Endodermal cell (in vitro differentiated cells): ENCODE measurements at regions not wholly inside any gene's neighbourhood (a gene's known extent, or its start where the extent isn't known, plus 50 kb on each side); places are given as distances from the start of the nearest gene placed in this dataset.
A peak's percentile ranks its signal among the peaks of the same experiment; 100 is the strongest.

Experiments
- DNase-seq: peaks from one replicate; pipeline ENCODE4 v3.0.0-alpha.2; 2017
- H3K27ac ChIP-seq: 2 replicates; pipeline ENCODE4 v1.5.1; 2013; ENCODE audit warnings: mild to moderate bottlenecking, low read depth, low read length, moderate library complexity
- H3K27me3 ChIP-seq: 2 replicates; pipeline ENCODE4 v1.6.1; 2013; ENCODE audit warnings: mild to moderate bottlenecking, low read length, moderate library complexity; ENCODE audit not compliant: insufficient read depth, control insufficient read depth, poor library complexity, severe bottlenecking
- H3K36me3 ChIP-seq: 2 replicates; pipeline ENCODE4 v1.7.0; 2013; ENCODE audit warnings: mild to moderate bottlenecking, low read length, moderate library complexity; ENCODE audit not compliant: control insufficient read depth, insufficient read depth
- H3K4me1 ChIP-seq: one replicate; pipeline ENCODE4 v1.7.0; 2013; ENCODE audit warnings: low read length; ENCODE audit not compliant: control insufficient read depth, insufficient read depth
- H3K4me3 ChIP-seq: 2 replicates; pipeline ENCODE4 v1.5.1; 2013; ENCODE audit warnings: mild to moderate bottlenecking, low read length, moderate library complexity
- H3K9ac ChIP-seq: 2 replicates; pipeline ENCODE4 v1.6.1; 2013; ENCODE audit warnings: mild to moderate bottlenecking, low read length, moderate library complexity; ENCODE audit not compliant: poor library complexity, severe bottlenecking; ENCODE audit errors: extremely low read depth
- H3K9me3 ChIP-seq: 2 replicates; pipeline ENCODE4 v1.6.1; 2013; ENCODE audit warnings: mild to moderate bottlenecking, low read length, moderate library complexity; ENCODE audit not compliant: control insufficient read depth
- H3K27ac Mint-ChIP-seq: 2 replicates; pipeline ENCODE4 v1.8.0; 2020; ENCODE audit warnings: mixed read lengths
- H3K27me3 Mint-ChIP-seq: 2 replicates; pipeline ENCODE4 v1.8.0; 2021; ENCODE audit warnings: mild to moderate bottlenecking, mixed read lengths; ENCODE audit not compliant: insufficient read depth
- H3K36me3 Mint-ChIP-seq: 2 replicates; pipeline ENCODE4 v1.8.0; 2020; ENCODE audit warnings: low read depth, mixed read lengths
- H3K4me1 Mint-ChIP-seq: 2 replicates; pipeline ENCODE4 v1.8.0; 2020; ENCODE audit warnings: mixed read lengths
- H3K4me3 Mint-ChIP-seq: 2 replicates; pipeline ENCODE4 v1.8.0; 2020; ENCODE audit warnings: mild to moderate bottlenecking, moderate library complexity, mixed read lengths
- H3K9me3 Mint-ChIP-seq: 2 replicates; pipeline ENCODE4 v1.8.0; 2020; ENCODE audit warnings: mild to moderate bottlenecking, mixed read lengths
- CTCF ChIP-seq: fragments of 200-600 bp; sonication (generic); conservative IDR thresholded peaks from 2 replicates; pipeline ENCODE4 v1.5.0; 2021; ENCODE audit warnings: antibody characterized with exemption, mild to moderate bottlenecking
- WGBS, 2 experiments: methylation state at CpG; one replicate each; pipeline versions ENCODE4 v1.1.5 to v1.1.7; 2013; ENCODE audit warnings: missing lambda C conversion rate in 2 of 2, mixed read lengths in 1 of 2; ENCODE audit not compliant: insufficient coverage in 1 of 2, insufficient read length in 1 of 2; 5-methylcytosine and 5-hydroxymethylcytosine counted together

GRCh38 chr3:34150992-34151391 lies 352.6 kb downstream of the PDCD6IP start:
- H3K9me3 Mint-ChIP-seq, result no peaks in the 10 kb centered on the region
- 88 to 100% methylated on average over 1 to 3 of the region's 3 CpGs for WGBS, 2 experiments

GRCh38 chr3:34152656-34153055 lies 354.2 kb downstream of the PDCD6IP start:
- no peaks in the 10 kb centered on the region for H3K27me3 Mint-ChIP-seq
- Histone ChIP-seq H3K4me3 (no peak overlapping the region), H3K9ac (no peak overlapping the region), H3K9me3 (no peaks in the 10 kb centered on the region), H3K36me3 (no peaks in the 10 kb centered on the region), H3K27me3 (no peaks in the 10 kb centered on the region), H3K4me1 (no peaks in the 10 kb centered on the region), H3K27ac (no peak overlapping the region)
- WGBS, 2 experiments, result 90 to 93% methylated on average over 3 to 5 of the region's 5 CpGs
- no peaks in the 10 kb centered on the region for H3K36me3 Mint-ChIP-seq
- H3K9me3 Mint-ChIP-seq, result no peaks in the 10 kb centered on the region
- H3K4me3 Mint-ChIP-seq, result no peak overlapping the region
- no peak for DNase-seq
- H3K27ac Mint-ChIP-seq, result no peak overlapping the region
- H3K4me1 Mint-ChIP-seq, result no peaks in the 10 kb centered on the region
- no peak for TF ChIP-seq CTCF

More at GRCh38 chr3:34150992-34151391, 352.6 kb downstream of the PDCD6IP start:
- no peaks in the 10 kb centered on the region for H3K36me3 Mint-ChIP-seq
- Histone ChIP-seq H3K27ac (no peak overlapping the region), H3K9me3 (no peaks in the 10 kb centered on the region), H3K36me3 (no peaks in the 10 kb centered on the region), H3K27me3 (no peaks in the 10 kb centered on the region), H3K9ac (no peak overlapping the region), H3K4me1 (no peaks in the 10 kb centered on the region), H3K4me3 (no peak overlapping the region)
- no peak overlapping the region for H3K27ac Mint-ChIP-seq
- H3K4me1 Mint-ChIP-seq, result no peaks in the 10 kb centered on the region
- no peak for DNase-seq
- no peak overlapping the region for H3K4me3 Mint-ChIP-seq
- no peaks in the 10 kb centered on the region for H3K27me3 Mint-ChIP-seq
- TF ChIP-seq CTCF, result no peak

- H3K27me3 ChIP-seq, result no peaks in the 10 kb centered on the region
- peak; percentile 55 for TF ChIP-seq CTCF
- no peak overlapping the region for H3K27ac Mint-ChIP-seq
- no peaks in the 10 kb centered on the region for H3K4me1 ChIP-seq
- H3K9me3 ChIP-seq, result no peaks in the 10 kb centered on the region
- no peak overlapping the region for H3K9ac ChIP-seq
- H3K4me3 Mint-ChIP-seq, result no peak overlapping the region
- H3K9me3 Mint-ChIP-seq, result peaks cover 4% of the 10 kb centered on the region
- H3K4me1 Mint-ChIP-seq, result no peaks in the 10 kb centered on the region
- no peaks in the 10 kb centered on the region for H3K36me3 Mint-ChIP-seq
- no CpG with 5 or more reads among the region's 1 CpG for WGBS, 2 experiments
- H3K27me3 Mint-ChIP-seq, result peaks cover 2% of the 10 kb centered on the region
- no peak for DNase-seq
- H3K4me3 ChIP-seq, result no peak overlapping the region
- no peak overlapping the region for H3K27ac ChIP-seq
- no peaks in the 10 kb centered on the region for H3K36me3 ChIP-seq
Measured at GRCh38 chr3:34155108-34155507, 356.7 kb downstream of the PDCD6IP start.
